ENCODE measurements at regions not wholly inside any gene's neighbourhood (a gene's known extent, or its start where the extent isn't known, plus 50 kb on each side); places are given as distances from the start of the nearest gene placed in this dataset.

DNA sequence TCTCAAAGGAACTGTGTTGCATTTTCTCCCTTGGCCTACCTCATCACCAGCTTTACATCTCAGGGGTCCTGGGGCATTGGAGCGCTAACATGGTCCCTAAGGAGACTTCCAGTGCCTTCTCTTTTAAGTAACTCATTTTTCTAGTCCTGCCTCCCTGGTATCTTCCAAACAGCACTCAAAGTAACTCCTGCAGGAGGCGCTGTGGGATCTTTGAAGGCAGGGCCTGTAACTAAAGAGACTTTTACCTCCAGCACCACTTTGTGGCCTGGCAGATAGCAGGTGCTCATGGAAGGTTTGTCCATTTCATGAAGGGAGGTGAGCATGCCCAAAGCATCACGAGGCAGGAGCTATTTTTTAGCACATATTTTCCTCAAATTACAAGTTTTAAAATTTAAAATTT is 411.0 kb upstream of the GYPC start:
- DNase-seq (ENCODE audit: low read depth) = peak; percentile 74
- no peak overlapping the region for H3K4me3 ChIP-seq (ENCODE audit: low read depth, low read length)
- TF ChIP-seq, protein P1, sequence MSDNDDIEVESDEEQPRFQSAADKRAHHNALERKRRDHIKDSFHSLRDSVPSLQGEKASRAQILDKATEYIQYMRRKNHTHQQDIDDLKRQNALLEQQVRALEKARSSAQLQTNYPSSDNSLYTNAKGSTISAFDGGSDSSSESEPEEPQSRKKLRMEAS (IDR thresholded peaks at IDR 0.05; ENCODE audit: low read depth, low read length) = no peak
- TF ChIP-seq POLR2A (IDR thresholded peaks at IDR 0.05; ENCODE audit: extremely low read depth, insufficient read length) = no peak
- TF ChIP-seq, protein P2, sequence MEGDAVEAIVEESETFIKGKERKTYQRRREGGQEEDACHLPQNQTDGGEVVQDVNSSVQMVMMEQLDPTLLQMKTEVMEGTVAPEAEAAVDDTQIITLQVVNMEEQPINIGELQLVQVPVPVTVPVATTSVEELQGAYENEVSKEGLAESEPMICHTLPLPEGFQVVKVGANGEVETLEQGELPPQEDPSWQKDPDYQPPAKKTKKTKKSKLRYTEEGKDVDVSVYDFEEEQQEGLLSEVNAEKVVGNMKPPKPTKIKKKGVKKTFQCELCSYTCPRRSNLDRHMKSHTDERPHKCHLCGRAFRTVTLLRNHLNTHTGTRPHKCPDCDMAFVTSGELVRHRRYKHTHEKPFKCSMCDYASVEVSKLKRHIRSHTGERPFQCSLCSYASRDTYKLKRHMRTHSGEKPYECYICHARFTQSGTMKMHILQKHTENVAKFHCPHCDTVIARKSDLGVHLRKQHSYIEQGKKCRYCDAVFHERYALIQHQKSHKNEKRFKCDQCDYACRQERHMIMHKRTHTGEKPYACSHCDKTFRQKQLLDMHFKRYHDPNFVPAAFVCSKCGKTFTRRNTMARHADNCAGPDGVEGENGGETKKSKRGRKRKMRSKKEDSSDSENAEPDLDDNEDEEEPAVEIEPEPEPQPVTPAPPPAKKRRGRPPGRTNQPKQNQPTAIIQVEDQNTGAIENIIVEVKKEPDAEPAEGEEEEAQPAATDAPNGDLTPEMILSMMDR (IDR thresholded peaks at IDR 0.05; ENCODE audit: low read depth, low read length) = peak; percentile 83
- TF ChIP-seq MYC (IDR thresholded peaks at IDR 0.05; ENCODE audit: low read depth, low read length) = no peak

DNA sequence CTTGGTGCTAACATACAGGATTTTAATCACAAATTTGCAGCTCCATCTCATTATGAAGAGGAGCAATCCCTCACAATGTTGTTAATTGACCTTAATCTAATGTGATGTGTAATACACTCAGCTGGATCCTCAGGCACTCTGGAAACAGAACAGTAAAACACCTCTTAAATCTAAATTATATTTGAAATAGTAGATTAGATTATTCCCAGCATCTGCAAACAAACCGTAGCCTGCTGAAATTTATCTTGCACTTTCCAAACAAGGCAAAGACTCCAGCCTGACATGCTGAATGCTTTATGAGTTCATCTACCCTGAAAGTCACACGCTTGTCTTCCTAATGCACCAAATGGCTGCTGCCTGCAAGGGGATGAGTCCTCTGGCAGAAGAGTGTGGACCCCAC is 402.3 kb upstream of the GYPC start:
- H3K4me3 ChIP-seq (ENCODE audit: low read depth, low read length) = no peak overlapping the region
- no peak for DNase-seq (ENCODE audit: low read depth)
- no peak for TF ChIP-seq POLR2A (IDR thresholded peaks at IDR 0.05; ENCODE audit: extremely low read depth, insufficient read length)
- TF ChIP-seq MYC (IDR thresholded peaks at IDR 0.05; ENCODE audit: low read depth, low read length) = no peak
- TF ChIP-seq, protein P1 (IDR thresholded peaks at IDR 0.05; ENCODE audit: low read depth, low read length) = no peak
- TF ChIP-seq, protein P2 (IDR thresholded peaks at IDR 0.05; ENCODE audit: low read depth, low read length) = no peak

DNA sequence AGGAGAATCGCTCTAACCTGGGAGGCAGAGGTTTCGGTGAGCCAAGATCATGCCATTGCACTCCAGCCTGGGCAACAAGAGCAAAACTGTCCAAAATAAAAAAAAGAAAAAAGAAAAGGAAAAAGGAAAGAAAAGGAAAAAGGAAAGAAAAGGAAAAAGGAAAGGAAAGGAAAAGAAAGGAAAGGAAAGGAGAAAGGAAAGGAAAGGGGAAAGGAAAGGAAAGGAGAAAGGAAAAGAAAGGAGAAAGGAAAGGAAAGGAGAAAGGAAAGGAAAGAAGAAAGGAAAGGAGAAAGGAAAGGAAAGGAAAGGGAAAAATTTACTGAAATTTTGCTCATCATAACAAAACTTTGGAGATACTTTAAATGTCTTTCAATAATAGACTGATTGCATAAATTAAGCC is 391.3 kb upstream of the GYPC start:
- DNase-seq (ENCODE audit: low read depth) = no peak
- no peak overlapping the region for H3K4me3 ChIP-seq (ENCODE audit: low read depth, low read length)
- TF ChIP-seq, protein P1 (IDR thresholded peaks at IDR 0.05; ENCODE audit: low read depth, low read length) = no peak
- TF ChIP-seq MYC (IDR thresholded peaks at IDR 0.05; ENCODE audit: low read depth, low read length) (no peak), POLR2A (IDR thresholded peaks at IDR 0.05; ENCODE audit: extremely low read depth, insufficient read length) (no peak)
- TF ChIP-seq, protein P2 (IDR thresholded peaks at IDR 0.05; ENCODE audit: low read depth, low read length) = no peak

DNA sequence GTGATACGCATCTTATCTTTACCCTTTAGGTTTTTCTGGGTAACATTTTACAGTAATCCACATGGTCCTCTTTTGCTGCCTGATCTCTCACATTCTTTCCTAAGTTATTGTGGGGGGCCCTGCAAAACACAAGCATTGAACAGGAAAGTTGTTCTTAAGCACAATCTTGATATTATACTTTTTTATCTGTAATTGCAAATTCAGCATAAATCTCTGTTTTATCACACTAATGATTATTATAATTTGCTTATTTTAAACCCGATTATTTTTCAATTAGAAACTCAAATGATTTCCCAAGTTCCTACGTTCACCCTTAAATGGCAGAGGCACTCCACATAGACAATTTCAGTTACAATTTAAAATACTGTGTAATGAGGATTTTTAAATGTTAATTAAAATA is 386.0 kb upstream of the GYPC start:
- H3K4me3 ChIP-seq (ENCODE audit: low read depth, low read length) = no peak overlapping the region
- TF ChIP-seq, protein P2 (IDR thresholded peaks at IDR 0.05; ENCODE audit: low read depth, low read length) = no peak
- TF ChIP-seq, protein P1 (IDR thresholded peaks at IDR 0.05; ENCODE audit: low read depth, low read length) = no peak
- TF ChIP-seq MYC (IDR thresholded peaks at IDR 0.05; ENCODE audit: low read depth, low read length) = no peak
- TF ChIP-seq POLR2A (IDR thresholded peaks at IDR 0.05; ENCODE audit: extremely low read depth, insufficient read length) = no peak
- DNase-seq (ENCODE audit: low read depth) = no peak

DNA sequence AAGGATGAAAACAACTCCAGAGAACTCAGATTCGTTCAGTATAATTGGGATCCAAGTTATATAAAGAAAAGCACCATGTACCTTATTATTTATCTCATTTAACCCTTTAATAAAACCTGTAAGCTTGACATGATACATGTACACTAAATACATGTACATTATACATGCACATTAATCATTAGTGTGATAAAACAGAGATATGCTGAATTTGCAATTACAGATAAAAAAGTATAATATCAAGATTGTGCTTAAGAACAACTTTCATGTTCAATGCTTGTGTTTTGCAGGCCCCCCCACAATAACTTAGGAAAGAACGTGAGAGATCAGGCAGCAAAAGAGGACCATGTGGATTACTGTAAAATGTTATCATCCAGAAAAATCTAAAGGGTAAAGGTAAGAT is 385.4 kb upstream of the GYPC start:
- no peak for DNase-seq (ENCODE audit: low read depth)
- no peak overlapping the region for H3K4me3 ChIP-seq (ENCODE audit: low read depth, low read length)
- TF ChIP-seq, protein P1 (IDR thresholded peaks at IDR 0.05; ENCODE audit: low read depth, low read length) = no peak
- TF ChIP-seq POLR2A (IDR thresholded peaks at IDR 0.05; ENCODE audit: extremely low read depth, insufficient read length) = no peak
- no peak for TF ChIP-seq MYC (IDR thresholded peaks at IDR 0.05; ENCODE audit: low read depth, low read length)
- TF ChIP-seq, protein P2 (IDR thresholded peaks at IDR 0.05; ENCODE audit: low read depth, low read length) = no peak

DNA sequence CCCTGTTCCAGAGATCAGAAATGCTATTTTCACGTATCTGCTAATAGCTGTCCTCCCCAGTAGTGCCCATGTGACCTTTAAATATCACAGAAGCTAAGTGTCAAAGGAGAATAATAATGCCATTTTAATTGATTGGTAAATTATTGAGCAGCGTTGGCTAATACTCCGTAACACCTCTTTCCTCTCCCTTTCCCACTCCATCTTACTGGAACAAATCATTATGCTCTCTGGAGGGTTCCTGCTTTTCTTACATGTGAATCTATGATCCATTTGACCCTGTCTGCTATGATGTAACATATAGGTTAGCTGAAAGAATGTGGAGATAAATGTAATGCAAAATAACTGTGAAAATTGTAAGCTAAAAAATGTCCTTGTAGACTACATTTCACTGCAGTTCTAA is 383.6 kb upstream of the GYPC start:
- no peak overlapping the region for H3K4me3 ChIP-seq (ENCODE audit: low read depth, low read length)
- no peak for DNase-seq (ENCODE audit: low read depth)
- TF ChIP-seq POLR2A (IDR thresholded peaks at IDR 0.05; ENCODE audit: extremely low read depth, insufficient read length) (no peak), MYC (IDR thresholded peaks at IDR 0.05; ENCODE audit: low read depth, low read length) (no peak)
- TF ChIP-seq, protein P2 (IDR thresholded peaks at IDR 0.05; ENCODE audit: low read depth, low read length) = no peak
- TF ChIP-seq, protein P1 (IDR thresholded peaks at IDR 0.05; ENCODE audit: low read depth, low read length) = no peak

Measured in NB4 (cell line).